Right lung (tissue), 2 donors: ENCODE measurements at regions not wholly inside any gene's neighbourhood (a gene's known extent, or its start where the extent isn't known, plus 50 kb on each side); places are given as distances from the start of the nearest gene placed in this dataset.

Experiments
- DNase-seq, 2 donors: peaks; one replicate each; pipeline ENCODE4 v3.0.0-alpha.2; 2013

- DNase-seq, result no peak
Measured at GRCh38 chr3:30167541-30168011, 438.8 kb upstream of the TGFBR2 start.

GRCh38 chr3:30169487-30169886 is 436.9 kb upstream of the TGFBR2 start:
- no peak for DNase-seq

- no peak for DNase-seq
Measured at GRCh38 chr3:30170681-30171438, 435.5 kb upstream of the TGFBR2 start.

- no peak for DNase-seq
Measured at GRCh38 chr3:30174357-30174756, 432.0 kb upstream of the TGFBR2 start.

GRCh38 chr3:30180310-30181177 is 425.9 kb upstream of the TGFBR2 start:
- no peak for DNase-seq

- DNase-seq, result no peak
Measured at GRCh38 chr3:30181178-30181465, 425.3 kb upstream of the TGFBR2 start.

GRCh38 chr3:30181581-30181980 is 424.8 kb upstream of the TGFBR2 start:
- DNase-seq, result no peak

- no peak for DNase-seq
Measured at GRCh38 chr3:30183421-30183820, 423.0 kb upstream of the TGFBR2 start.

GRCh38 chr3:30184091-30184810 is 422.1 kb upstream of the TGFBR2 start:
- DNase-seq, result no peak

GRCh38 chr3:30185872-30186271 is 420.5 kb upstream of the TGFBR2 start:
- no peak for DNase-seq

GRCh38 chr3:30186741-30187219 is 419.6 kb upstream of the TGFBR2 start:
- DNase-seq, result no peak

GRCh38 chr3:30187366-30187765 is 419.0 kb upstream of the TGFBR2 start:
- no peak for DNase-seq

GRCh38 chr3:30188713-30189112 is 417.7 kb upstream of the TGFBR2 start:
- no peak for DNase-seq

- DNase-seq, result peak in 1 of 2 donors; percentile 2
Measured at GRCh38 chr3:30189900-30190299, 416.5 kb upstream of the TGFBR2 start.

GRCh38 chr3:30193625-30194044 is 412.8 kb upstream of the TGFBR2 start:
- DNase-seq, result no peak

GRCh38 chr3:30195352-30195751 is 411.0 kb upstream of the TGFBR2 start:
- DNase-seq, result no peak

GRCh38 chr3:30198162-30198561 is 408.2 kb upstream of the TGFBR2 start:
- DNase-seq, result no peak

GRCh38 chr3:30199096-30199759 is 407.2 kb upstream of the TGFBR2 start:
- peak; percentile 42 to 44 for DNase-seq

GRCh38 chr3:30199855-30200254 is 406.5 kb upstream of the TGFBR2 start:
- no peak for DNase-seq

GRCh38 chr3:30201715-30202114 is 404.7 kb upstream of the TGFBR2 start:
- DNase-seq, result no peak

GRCh38 chr3:30203301-30203700 is 403.1 kb upstream of the TGFBR2 start:
- DNase-seq, result no peak

- DNase-seq, result no peak
Measured at GRCh38 chr3:30204126-30204525, 402.3 kb upstream of the TGFBR2 start.
